Smooth muscle cell of the brain vasculature (primary cell): ENCODE measurements at regions not wholly inside any gene's neighbourhood (a gene's known extent, or its start where the extent isn't known, plus 50 kb on each side); places are given as distances from the start of the nearest gene placed in this dataset.

ENCODE experiments used
- DNase-seq: peaks from one replicate; pipeline ENCODE4 v3.0.0-alpha.2; 2012; ENCODE audit warnings: low read depth, low spot score

GRCh38 chr5:158644301-158644700 is 455.4 kb downstream of the EBF1 start:
- DNase-seq, result no peak

DNA sequence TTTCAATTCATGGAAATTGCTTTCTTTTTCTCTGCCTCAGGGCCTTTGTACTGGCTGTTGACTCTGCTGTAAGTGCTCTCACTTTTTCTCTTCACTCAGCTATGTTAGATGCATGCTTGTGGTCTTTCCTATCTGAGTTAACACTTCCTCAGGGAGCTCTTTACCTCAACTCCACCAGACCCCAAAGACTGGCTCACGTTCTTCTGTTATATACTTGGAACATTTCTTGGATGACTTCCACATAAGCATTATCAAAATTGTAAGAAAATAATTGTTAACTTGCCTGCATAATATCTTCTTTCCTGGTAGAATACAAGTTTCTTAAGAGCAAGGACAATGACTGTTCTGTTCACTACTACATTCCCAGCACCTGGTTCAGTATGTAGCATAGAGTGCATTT is 455.9 kb downstream of the EBF1 start:
- DNase-seq, result no peak

GRCh38 chr5:158642879-158643278 is 456.8 kb downstream of the EBF1 start:
- DNase-seq, result no peak

- no peak for DNase-seq
These were observed 458.7 kb downstream of the EBF1 start for GRCh38 chr5:158641016-158641415.

DNA sequence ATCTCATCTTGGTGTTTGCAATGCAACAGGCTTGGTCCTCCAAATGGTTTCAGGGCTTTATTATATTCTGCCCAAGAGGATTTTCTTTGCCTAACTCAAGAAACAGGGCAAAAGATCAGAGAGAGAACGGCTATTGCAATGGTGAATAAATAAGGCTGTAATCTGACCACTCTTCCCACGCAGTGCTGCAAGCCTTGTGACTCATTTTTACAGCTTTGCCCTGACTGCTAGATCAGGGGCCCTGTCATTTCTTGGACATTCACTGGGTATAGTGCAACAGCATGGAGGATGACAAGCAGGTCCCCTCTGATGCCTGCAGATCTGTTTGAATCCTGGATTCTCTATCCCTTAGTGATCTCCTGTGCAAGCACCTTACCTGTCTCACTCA is 459.1 kb downstream of the EBF1 start:
- no peak for DNase-seq

GRCh38 chr5:158639881-158640592 is 459.7 kb downstream of the EBF1 start:
- no peak for DNase-seq

- no peak for DNase-seq
These were observed 461.3 kb downstream of the EBF1 start for GRCh38 chr5:158638396-158638795.

GRCh38 chr5:158637039-158637438 is 462.7 kb downstream of the EBF1 start:
- no peak for DNase-seq

GRCh38 chr5:158635565-158635964 is 464.2 kb downstream of the EBF1 start:
- DNase-seq, result no peak

DNA sequence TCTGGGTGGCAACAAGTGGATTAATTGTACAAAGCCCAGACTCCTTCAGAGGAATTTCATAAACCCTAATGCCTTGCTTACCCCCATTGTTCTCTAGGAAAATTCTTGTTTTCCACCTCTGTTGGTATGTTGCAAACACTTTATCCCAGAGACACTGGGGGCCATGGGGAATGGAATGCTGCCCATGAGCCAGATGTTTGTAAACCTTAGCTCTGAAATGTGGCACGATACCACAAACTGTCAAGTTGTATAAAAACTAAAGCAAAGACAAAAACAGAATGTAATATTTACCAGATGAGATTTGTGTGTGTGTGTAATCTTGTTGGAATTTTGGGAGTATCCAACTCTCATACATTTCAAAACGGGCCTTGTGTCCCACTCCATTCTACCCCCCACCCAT is 465.0 kb downstream of the EBF1 start:
- DNase-seq, result no peak

DNA sequence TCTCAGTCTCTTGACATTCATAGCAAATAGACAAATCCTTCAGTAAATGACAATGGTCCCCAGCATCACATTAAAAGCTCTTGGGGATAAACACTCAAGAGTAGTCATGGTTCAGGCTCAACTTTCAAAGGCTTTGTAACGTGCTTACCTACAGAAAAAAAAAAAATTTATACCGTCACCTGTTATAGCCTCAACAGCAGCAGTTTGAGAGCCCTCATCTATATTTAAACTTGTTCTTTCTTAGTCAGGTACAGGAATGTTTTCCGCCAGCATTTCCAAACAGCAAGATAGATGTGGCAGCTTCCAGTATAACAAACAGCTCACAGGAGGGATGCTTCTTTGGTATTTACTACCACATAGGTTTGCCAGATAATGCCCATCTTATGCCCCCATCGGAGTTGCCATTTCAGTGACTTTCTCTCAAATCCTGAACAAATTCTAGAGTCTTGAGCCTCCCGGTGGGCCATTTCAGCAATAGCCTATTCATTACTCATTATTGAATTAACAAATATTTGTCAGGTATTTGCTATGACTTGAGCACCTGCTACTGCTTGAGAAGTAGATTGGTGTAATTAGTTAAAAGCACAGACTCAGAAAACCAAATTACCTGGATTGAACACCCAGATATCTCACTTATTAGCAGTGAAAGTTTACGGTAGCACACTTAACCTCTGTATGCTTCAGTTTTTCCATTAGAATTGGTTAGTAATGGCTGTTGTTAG is 470.0 kb downstream of the EBF1 start:
- DNase-seq, result no peak

- DNase-seq, result no peak
These were observed 473.0 kb downstream of the EBF1 start for GRCh38 chr5:158626718-158627117.

- no peak for DNase-seq
These were observed 475.7 kb downstream of the EBF1 start for GRCh38 chr5:158623971-158624370.

DNA sequence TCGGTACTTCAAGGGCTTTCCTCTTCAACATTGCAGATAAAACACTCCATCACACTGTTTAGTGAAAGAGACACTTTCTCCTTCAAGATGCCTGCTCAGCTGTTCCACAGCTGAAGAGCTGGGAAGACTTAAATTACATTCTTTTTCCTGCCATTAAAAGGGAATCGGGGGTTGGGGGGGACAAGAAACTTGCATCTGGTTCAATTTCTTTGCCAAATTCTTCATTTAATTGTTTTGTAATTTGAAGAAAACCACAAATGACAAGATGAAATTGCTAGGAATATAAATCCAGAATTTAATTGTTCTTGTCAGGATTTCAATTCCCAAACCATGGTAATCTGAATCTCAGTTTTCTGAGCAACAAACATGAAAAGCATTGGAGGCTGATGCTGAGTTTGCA is 478.3 kb downstream of the EBF1 start:
- DNase-seq, result no peak

GRCh38 chr5:158619083-158619788 is 480.5 kb downstream of the EBF1 start:
- DNase-seq, result no peak

DNA sequence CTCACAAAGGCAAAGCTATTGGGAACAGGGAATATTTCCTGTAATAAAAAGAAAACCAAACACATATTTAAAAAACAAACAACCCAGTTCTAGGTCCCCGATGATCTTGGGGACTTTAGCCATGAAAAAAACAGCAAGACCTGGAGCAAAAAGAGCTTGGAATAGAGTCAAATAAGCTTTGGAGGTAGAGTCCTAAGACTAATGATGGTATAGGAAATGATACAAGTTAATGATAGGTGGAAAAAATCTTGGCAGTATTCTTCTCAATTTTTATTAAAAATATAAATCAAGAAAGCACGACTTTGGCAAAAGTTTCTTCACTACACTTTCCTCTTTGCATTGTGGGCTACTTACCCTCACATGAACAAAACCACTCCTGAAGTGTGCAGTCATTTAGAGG is 481.5 kb downstream of the EBF1 start:
- no peak for DNase-seq

DNA sequence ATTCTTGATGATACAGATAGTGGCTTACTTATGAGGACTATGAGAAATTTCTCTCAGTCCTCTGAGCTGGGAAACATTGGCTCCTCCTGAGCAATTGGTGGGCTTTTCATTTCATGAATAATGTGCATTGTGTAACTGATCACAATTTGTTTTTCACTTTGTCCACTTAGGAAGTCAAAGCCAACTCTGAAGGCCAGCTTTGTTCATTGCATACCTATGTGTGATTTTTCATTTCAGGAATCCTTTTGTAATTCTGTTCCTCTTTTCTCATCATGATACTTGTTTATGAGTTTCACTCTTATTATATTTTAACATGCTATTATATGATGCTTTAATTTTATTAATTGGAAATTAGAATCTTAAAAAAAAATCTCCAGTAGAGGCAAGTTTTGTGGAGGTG is 483.0 kb downstream of the EBF1 start:
- DNase-seq, result no peak

- DNase-seq, result no peak
These were observed 484.8 kb downstream of the EBF1 start for GRCh38 chr5:158614951-158615350.

DNA sequence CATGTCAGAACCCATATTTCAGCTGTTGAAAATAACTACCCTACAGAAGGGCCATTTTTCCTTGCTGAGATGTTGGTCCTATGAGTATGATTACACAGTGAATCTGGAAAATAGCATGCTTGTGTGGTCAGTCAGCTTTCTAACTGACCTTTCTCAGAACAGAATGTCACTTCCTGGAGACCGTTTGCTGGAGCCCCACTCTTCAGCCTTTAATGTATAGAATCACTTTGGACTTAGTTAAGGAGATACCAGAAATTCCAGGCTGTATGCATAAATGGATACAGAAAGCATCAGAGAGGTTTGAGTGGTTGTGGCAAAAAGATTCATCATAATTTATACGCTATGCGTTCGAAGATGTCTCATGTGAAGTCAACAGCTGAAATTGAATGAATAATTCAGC is 488.1 kb downstream of the EBF1 start:
- DNase-seq, result no peak

GRCh38 chr5:158610051-158610415 is 489.7 kb downstream of the EBF1 start:
- DNase-seq, result no peak

DNA sequence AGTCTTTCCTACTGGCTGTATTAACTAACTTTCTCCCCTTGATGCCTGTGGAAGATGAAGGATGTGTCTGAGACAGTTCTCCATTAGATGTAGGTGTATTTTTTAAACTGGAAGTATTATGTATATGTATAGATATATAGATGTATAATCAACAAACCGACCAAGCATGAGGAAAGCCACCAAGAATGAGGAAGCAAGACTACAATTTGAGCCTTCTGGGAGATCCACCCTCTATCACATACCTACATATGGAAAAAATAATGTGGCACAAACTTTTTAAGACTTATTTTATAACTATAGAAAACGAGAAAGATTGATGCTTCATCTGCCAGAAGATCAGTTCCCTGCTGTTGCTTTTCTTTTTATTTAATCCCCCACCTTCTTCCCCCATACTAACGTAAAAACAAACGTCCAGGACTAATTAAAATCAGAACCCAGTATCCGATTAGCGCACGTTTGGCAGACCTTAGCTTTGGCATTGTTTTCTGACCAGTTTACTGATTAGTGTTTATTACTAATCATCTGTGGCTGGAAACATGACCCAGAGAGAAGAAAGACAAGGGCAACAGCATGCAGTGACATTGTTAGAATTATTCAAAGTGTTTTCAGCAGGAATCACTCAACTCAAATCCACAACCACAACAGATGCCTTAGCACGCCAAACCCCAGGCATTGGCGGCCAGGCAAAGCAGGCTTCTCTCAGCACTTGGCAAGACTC is 490.2 kb downstream of the EBF1 start:
- DNase-seq, result no peak

- no peak for DNase-seq
These were observed 492.6 kb downstream of the EBF1 start for GRCh38 chr5:158607088-158607487.
